Ovary (tissue), 7 donors: ENCODE measurements at regions not wholly inside any gene's neighbourhood (a gene's known extent, or its start where the extent isn't known, plus 50 kb on each side); places are given as distances from the start of the nearest gene placed in this dataset.
"Not testable (repeated sequence)": the region's sequence is repeated elsewhere in the genome, so short reads cannot be mapped to it uniquely, and the experiment has no call there.

Source experiments
- DNase-seq, 5 donors: peaks; one replicate each; pipeline ENCODE4 v3.0.0-alpha.2; 2019 to 2020
- H3K27ac ChIP-seq, 2 donors: fragments of 200-600 bp; one replicate each; pipeline versions ENCODE4 v1.5.1 to v1.8.0; 2019 to 2022
- H3K27me3 ChIP-seq: fragments of 200-600 bp; one replicate; pipeline ENCODE4 v1.8.0; 2022
- H3K36me3 ChIP-seq: fragments of 200-600 bp; sonication (generic); one replicate; pipeline ENCODE4 v1.5.1; 2019
- H3K4me1 ChIP-seq: one replicate; pipeline ENCODE4 v1.8.1; 2013; ENCODE audit warnings: mild to moderate bottlenecking, moderate library complexity; ENCODE audit not compliant: insufficient read depth
- H3K4me3 ChIP-seq: fragments of 200-600 bp; sonication (generic); one replicate; pipeline ENCODE4 v1.5.1; 2017
- H3K9me3 ChIP-seq, 2 donors: fragments of 200-600 bp in 1 of 2; sonication (generic) in 1 of 2; one replicate each; pipeline versions ENCODE4 v1.5.1 to v1.8.1; 2013 to 2019; ENCODE audit warnings: mild to moderate bottlenecking in 1 of 2, moderate library complexity in 1 of 2
- CTCF ChIP-seq, 3 donors: fragments of 450-650 bp in 2 of 3; fragments of 200-600 bp in 1 of 3; IDR thresholded peaks; one replicate each; pipeline versions ENCODE4 v1.5.1 to v1.8.0; 2016 to 2022; ENCODE audit warnings: antibody characterized with exemption in 3 of 3, mild to moderate bottlenecking in 1 of 3
- EP300 ChIP-seq: sonication (generic); formaldehyde crosslinking; IDR thresholded peaks from one replicate; pipeline ENCODE4 v1.6.1; 2017; ENCODE audit warnings: antibody characterized with exemption
- POLR2A ChIP-seq: fragments of 450-650 bp; IDR thresholded peaks from one replicate; pipeline ENCODE4 v1.6.1; 2017; ENCODE audit warnings: antibody characterized with exemption, mild to moderate bottlenecking, moderate library complexity
- WGBS, 3 donors: extraction: QIAGEN DNeasy Blood & Tissue Kit in 1 of 3; methylation state at CpG; one replicate each; pipeline versions ENCODE4 v1.1.5 to v1.1.7; 2013 to 2017; 5-methylcytosine and 5-hydroxymethylcytosine counted together
- intact Hi-C, 4 donors: fragments of 100-400 bp; cut with DNase I; formaldehyde crosslinking; loops; one replicate each; pipeline versions ENCODE4 v1.11.0 to v1.15.1; 2022 to 2023
- donor health status: DM: no; HTN: no; CAD: no; lungs with moderate emphysema.
- donor health status: DM: no; HTN: no; CAD: no.
- donor health status: Bipolar disorder and iron deficiency.
- donor health status: DM: no; HTN: no; CAD: no.
- donor health status: DM: yes; HTN: yes; CAD: no.

- no peaks in the 10 kb centered on the region for H3K9me3 ChIP-seq
- H3K4me3 ChIP-seq, result no peak overlapping the region
- H3K27ac ChIP-seq, result no peak overlapping the region
- intact Hi-C loops, result no loop called here
- no peak for TF ChIP-seq CTCF (IDR thresholded peaks at IDR 0.05)
- WGBS, 3 donors, result 92 to 100% (median 94%) methylated on average over 2 to 4 of the region's 4 CpGs
- H3K36me3 ChIP-seq, result no peaks in the 10 kb centered on the region
- no peak for DNase-seq
- H3K4me1 ChIP-seq, result peaks cover 8% of the 10 kb centered on the region
- no peaks in the 10 kb centered on the region for H3K27me3 ChIP-seq
Observed at GRCh38 chr3:69485489-69485888, 99.6 kb upstream of the FRMD4B start.

- no peak overlapping the region for H3K27ac ChIP-seq
- H3K36me3 ChIP-seq, result no peaks in the 10 kb centered on the region
- no peaks in the 10 kb centered on the region for H3K9me3 ChIP-seq
- no peak overlapping the region for H3K4me3 ChIP-seq
- no peak for DNase-seq
- H3K4me1 ChIP-seq, result peaks cover 8% of the 10 kb centered on the region
- TF ChIP-seq POLR2A (no peak), EP300 (no peak), CTCF (IDR thresholded peaks at IDR 0.05) (no peak)
- intact Hi-C loops, result no loop called here
- 50 to 59% (median 52%) methylated on average over 6 of the region's 6 CpGs for WGBS, 3 donors
- H3K27me3 ChIP-seq, result no peaks in the 10 kb centered on the region
Observed at GRCh38 chr3:69484507-69485393, 98.9 kb upstream of the FRMD4B start.

- Histone ChIP-seq H3K27ac (no peak overlapping the region), H3K36me3 (no peaks in the 10 kb centered on the region), H3K4me1 (peaks cover 8% of the 10 kb centered on the region), H3K9me3 (no peaks in the 10 kb centered on the region), H3K4me3 (no peak overlapping the region), H3K27me3 (no peaks in the 10 kb centered on the region)
- intact Hi-C loops, result no loop called here
- WGBS, 3 donors, result 71 to 80% (median 80%) methylated on average over 3 of the region's 3 CpGs
- no peak for DNase-seq
- no peak for TF ChIP-seq POLR2A
- TF ChIP-seq EP300, result no peak
- no peak for TF ChIP-seq CTCF (IDR thresholded peaks at IDR 0.05)
Observed at GRCh38 chr3:69483449-69483848, 97.6 kb upstream of the FRMD4B start.

- WGBS, 3 donors, result 91 to 96% (median 93%) methylated on average over 16 of the region's 16 CpGs
- H3K4me3 ChIP-seq, DNase-seq, intact Hi-C loops, H3K36me3 ChIP-seq, H3K9me3 ChIP-seq, H3K4me1 ChIP-seq, H3K27ac ChIP-seq, H3K27me3 ChIP-seq: not testable (repeated sequence)
Observed at GRCh38 chr3:69480986-69481385, 95.1 kb upstream of the FRMD4B start.

GRCh38 chr3:69474186-69474585, 88.3 kb upstream of the FRMD4B start:
- DNase-seq, result no peak
- no peaks in the 10 kb centered on the region for H3K9me3 ChIP-seq
- no peaks in the 10 kb centered on the region for H3K27me3 ChIP-seq
- H3K36me3 ChIP-seq, result no peaks in the 10 kb centered on the region
- intact Hi-C loops, result no loop called here
- no peak overlapping the region for H3K4me3 ChIP-seq
- WGBS, 3 donors, result 87 to 90% (median 89%) methylated on average over 1 of the region's 1 CpG
- H3K27ac ChIP-seq, result no peak overlapping the region
- H3K4me1 ChIP-seq, result no peaks in the 10 kb centered on the region
- TF ChIP-seq CTCF (IDR thresholded peaks at IDR 0.05) (no peak), POLR2A (no peak), EP300 (no peak)
